ENCODE measurements at regions not wholly inside any gene's neighbourhood (a gene's known extent, or its start where the extent isn't known, plus 50 kb on each side); places are given as distances from the start of the nearest gene placed in this dataset. TPM values are rescaled to one million over a fixed set of nuclear protein-coding genes. Genes with fewer than 3 reads are reported as not detected.

Small RNA genes in the stretch of these regions (microRNA-seq; reads per million reads assigned to microRNA genes)
- not detected for gene MIR548AE1 (ENCODE audit: borderline replicate concordance)

Data from activated CD4-positive, alpha-beta T cell treated with anti-CD3 and anti-CD28 coated beads for 36 hours (primary cell).